Keratinocyte (primary cell): ENCODE measurements at regions not wholly inside any gene's neighbourhood (a gene's known extent, or its start where the extent isn't known, plus 50 kb on each side); places are given as distances from the start of the nearest gene placed in this dataset.

Experiments used
- DNase-seq: peaks from one replicate; pipeline ENCODE4 v3.0.0-alpha.2; 2011; ENCODE audit warnings: low read depth, missing footprints, low spot score
- FAIRE-seq: peaks from 2 replicates; lab custom pipeline; 2011; peaks lifted over from hg19 to GRCh38; lab: Jason Lieb, UNC
- H2AFZ ChIP-seq: 2 replicates; pipeline ENCODE4 v1.6.0; 2012; ENCODE audit warnings: low read length, control low read depth, inconsistent platforms; ENCODE audit not compliant: control insufficient read depth
- H3K27ac ChIP-seq: 2 replicates; pipeline ENCODE4 v1.5.1; 2011; ENCODE audit warnings: low read length; ENCODE audit not compliant: control insufficient read depth, insufficient read depth
- H3K27me3 ChIP-seq: 3 replicates; pipeline ENCODE4 v1.6.0; 2011; ENCODE audit warnings: low read length; ENCODE audit not compliant: control insufficient read depth, insufficient read depth; ENCODE audit errors: extremely low read depth
- H3K36me3 ChIP-seq, 2 experiments: 2 replicates in 1 of 2; 3 replicates in 1 of 2; pipeline ENCODE4 v1.5.1; 2011; ENCODE audit warnings: low read length in 2 of 2, mild to moderate bottlenecking in 1 of 2; ENCODE audit not compliant: control insufficient read depth in 2 of 2, insufficient read depth in 2 of 2; ENCODE audit errors: extremely low read depth in 1 of 2
- H3K4me1 ChIP-seq: 3 replicates; pipeline ENCODE4 v1.5.1; 2011; ENCODE audit warnings: low read length; ENCODE audit not compliant: control insufficient read depth, insufficient read depth; ENCODE audit errors: extremely low read depth
- H3K4me2 ChIP-seq: 3 replicates; pipeline ENCODE4 v1.6.0; 2011; ENCODE audit warnings: low read depth, low read length; ENCODE audit not compliant: control insufficient read depth, insufficient read depth; ENCODE audit errors: extremely low read depth
- H3K4me3 ChIP-seq, 3 experiments: fragments of 200-600 bp in 1 of 3; sonication (generic) in 1 of 3; 2 replicates in 2 of 3; 3 replicates in 1 of 3; pipeline ENCODE4 v1.5.1; 2011 to 2016; ENCODE audit warnings: low read length in 3 of 3, mild to moderate bottlenecking in 3 of 3, control low read depth in 2 of 3, inconsistent platforms in 1 of 3, low read depth in 1 of 3, mixed read lengths in 1 of 3, mixed run types in 1 of 3, moderate library complexity in 1 of 3; ENCODE audit not compliant: control insufficient read depth in 2 of 3, insufficient read depth in 2 of 3; ENCODE audit errors: extremely low read depth in 1 of 3
- H3K79me2 ChIP-seq: 2 replicates; pipeline ENCODE4 v1.6.0; 2012; ENCODE audit warnings: low read length; ENCODE audit not compliant: control insufficient read depth, insufficient read depth
- H3K9ac ChIP-seq: 3 replicates; pipeline ENCODE4 v1.6.0; 2011; ENCODE audit warnings: low read length; ENCODE audit not compliant: control insufficient read depth, insufficient read depth; ENCODE audit errors: extremely low read depth
- H3K9me1 ChIP-seq: 3 replicates; pipeline ENCODE4 v1.6.0; 2011; ENCODE audit warnings: low read length; ENCODE audit not compliant: control insufficient read depth, insufficient read depth; ENCODE audit errors: extremely low read depth
- H3K9me3 ChIP-seq: 2 replicates; pipeline ENCODE4 v1.5.1; 2012; ENCODE audit warnings: low read depth, low read length; ENCODE audit not compliant: control insufficient read depth
- H4K20me1 ChIP-seq: 3 replicates; pipeline ENCODE4 v1.6.0; 2011; ENCODE audit warnings: low read length; ENCODE audit not compliant: control insufficient read depth, insufficient read depth; ENCODE audit errors: extremely low read depth
- CTCF ChIP-seq, 3 experiments: IDR thresholded peaks in 1 of 3; conservative IDR thresholded peaks in 1 of 3; optimal IDR thresholded peaks in 1 of 3; 2 replicates in 2 of 3; 3 replicates in 1 of 3; pipeline versions ENCODE3 to v1.5.1; 2011; ENCODE audit warnings: low read length in 3 of 3, mild to moderate bottlenecking in 3 of 3, moderate library complexity in 2 of 3, control low read depth in 1 of 3, inconsistent platforms in 1 of 3; ENCODE audit not compliant: insufficient read depth in 2 of 3; ENCODE audit errors: extremely low read depth in 1 of 3
- EZH2 ChIP-seq: IDR thresholded peaks from one replicate; pipeline ENCODE4 v1.6.1; 2012; ENCODE audit warnings: inconsistent platforms, mild to moderate bottlenecking, low read length, moderate library complexity
- dilution Hi-C: fragments of 300-500 bp; cut with MboI; formaldehyde crosslinking; loops from one replicate; pipeline ENCODE4 v1.7.0; 2020; ENCODE audit warnings: low sequenced_read_pairs; ENCODE audit not compliant: extremely low pct_ligation_motif_present

GRCh38 chr7:113308399-113308798 lies 190.0 kb upstream of the SMIM30 start:
- no peak overlapping the region for H3K9ac ChIP-seq
- no peak overlapping the region for H3K4me3 ChIP-seq
- H3K4me2 ChIP-seq, result no peak overlapping the region
- no peaks in the 10 kb centered on the region for H3K9me3 ChIP-seq
- no peaks in the 10 kb centered on the region for H4K20me1 ChIP-seq
- H3K4me1 ChIP-seq, result no peaks in the 10 kb centered on the region
- DNase-seq (no peak), FAIRE-seq (no peak)
- H3K79me2 ChIP-seq, result no peaks in the 10 kb centered on the region
- H2AFZ ChIP-seq, result no peak overlapping the region
- no peak overlapping the region for H3K27ac ChIP-seq
- TF ChIP-seq CTCF (optimal IDR thresholded peaks at IDR 0.05 in 1 of 3, IDR thresholded peaks at IDR 0.05 in 1 of 3, conservative IDR thresholded peaks at IDR 0.05 in 1 of 3; ENCODE audit: extremely low read depth in 1 of 3, insufficient read depth in 2 of 3, low read length in 3 of 3), result no peak
- TF ChIP-seq EZH2, result no peak
- H3K27me3 ChIP-seq, result no peaks in the 10 kb centered on the region
- dilution Hi-C loops, result no loop called here
- no peaks in the 10 kb centered on the region for H3K36me3 ChIP-seq
- no peaks in the 10 kb centered on the region for H3K9me1 ChIP-seq

- dilution Hi-C loops, result no loop called here
- Histone ChIP-seq H3K27ac (no peak overlapping the region), H3K79me2 (no peaks in the 10 kb centered on the region), H3K9me3 (no peaks in the 10 kb centered on the region), H3K4me1 (no peaks in the 10 kb centered on the region), H2AFZ (no peak overlapping the region), H3K9me1 (no peaks in the 10 kb centered on the region), H4K20me1 (no peaks in the 10 kb centered on the region), H3K9ac (no peak overlapping the region), H3K4me2 (no peak overlapping the region), H3K27me3 (no peaks in the 10 kb centered on the region), H3K36me3 (no peaks in the 10 kb centered on the region), H3K4me3 (no peak overlapping the region)
- FAIRE-seq (no peak), DNase-seq (no peak)
- TF ChIP-seq CTCF (optimal IDR thresholded peaks at IDR 0.05 in 1 of 3, IDR thresholded peaks at IDR 0.05 in 1 of 3, conservative IDR thresholded peaks at IDR 0.05 in 1 of 3; ENCODE audit: extremely low read depth in 1 of 3, insufficient read depth in 2 of 3, low read length in 3 of 3) (no peak), EZH2 (no peak)
Observed at GRCh38 chr7:113307147-113307546, 188.8 kb upstream of the SMIM30 start.
